Activated T-helper 17 cell treated with anti-CD3 and anti-CD28 coated beads, Interleukin-2, amount 50 U/mL, for 72 hours (primary cell): ENCODE measurements at regions not wholly inside any gene's neighbourhood (a gene's known extent, or its start where the extent isn't known, plus 50 kb on each side); places are given as distances from the start of the nearest gene placed in this dataset.
A peak's percentile ranks its signal among the peaks of the same experiment; 100 is the strongest.

ENCODE experiments used
- ATAC-seq: fragments of 150-1000 bp; cut with Tn5 transposase; replicated peaks from 2 replicates; pipeline ENCODE4 v1.10.0; 2021; ENCODE audit warnings: mild to moderate bottlenecking, moderate library complexity
- H3K27ac Mint-ChIP-seq: one replicate; pipeline ENCODE4 v1.8.0; 2022; ENCODE audit warnings: mixed read lengths
- H3K27me3 Mint-ChIP-seq: one replicate; pipeline ENCODE4 v1.8.0; 2022; ENCODE audit warnings: mixed read lengths
- H3K36me3 Mint-ChIP-seq: one replicate; pipeline ENCODE4 v1.8.0; 2022; ENCODE audit warnings: low read depth, mild to moderate bottlenecking, mixed read lengths
- H3K4me1 Mint-ChIP-seq: one replicate; pipeline ENCODE4 v1.8.0; 2022; ENCODE audit warnings: mixed read lengths
- H3K4me3 Mint-ChIP-seq: one replicate; pipeline ENCODE4 v1.8.0; 2022; ENCODE audit warnings: mild to moderate bottlenecking, mixed read lengths
- H3K9me3 Mint-ChIP-seq: one replicate; pipeline ENCODE4 v1.8.0; 2022; ENCODE audit warnings: mixed read lengths

- Mint-ChIP-seq H3K27me3 (no peaks in the 10 kb centered on the region), H3K4me1 (peaks cover 4% of the 10 kb centered on the region), H3K27ac (peak overlapping the region; percentile 82), H3K4me3 (peak overlapping the region; percentile 21), H3K36me3 (no peaks in the 10 kb centered on the region), H3K9me3 (no peaks in the 10 kb centered on the region)
- peak; percentile 84 for ATAC-seq
These were observed 305.5 kb upstream of the EMCN start for GRCh38 chr4:100823066-100823992.

- H3K9me3 Mint-ChIP-seq: no peaks in the 10 kb centered on the region
- ATAC-seq: no peak
- H3K4me1 Mint-ChIP-seq: peaks cover 4% of the 10 kb centered on the region
- no peak overlapping the region for H3K4me3 Mint-ChIP-seq
- H3K36me3 Mint-ChIP-seq: no peaks in the 10 kb centered on the region
- H3K27me3 Mint-ChIP-seq: no peaks in the 10 kb centered on the region
- no peak overlapping the region for H3K27ac Mint-ChIP-seq
These were observed 302.4 kb upstream of the EMCN start for GRCh38 chr4:100820249-100820648.

DNA sequence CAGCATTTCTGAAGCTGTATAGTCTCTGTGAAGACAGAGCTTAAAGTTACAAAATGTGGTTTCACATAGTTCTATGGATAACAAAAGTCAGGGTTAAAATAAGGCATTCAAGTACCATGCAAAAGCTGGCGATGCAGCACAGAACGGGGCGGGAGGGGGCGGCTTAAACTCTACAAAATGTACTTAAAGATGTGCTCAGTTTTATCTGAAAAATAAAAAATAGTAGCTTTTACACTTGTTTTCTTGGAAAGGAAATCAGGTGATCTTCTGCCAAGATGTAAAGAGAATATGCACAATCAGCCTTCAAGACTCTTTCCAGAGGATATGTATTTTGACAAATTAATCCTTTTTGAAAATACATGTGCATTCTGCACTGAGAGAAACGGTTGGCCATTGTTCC is 301.7 kb upstream of the EMCN start:
- peaks cover 4% of the 10 kb centered on the region for H3K4me1 Mint-ChIP-seq
- no peak overlapping the region for H3K27ac Mint-ChIP-seq
- H3K36me3 Mint-ChIP-seq: no peaks in the 10 kb centered on the region
- no peak overlapping the region for H3K4me3 Mint-ChIP-seq
- ATAC-seq: no peak
- no peaks in the 10 kb centered on the region for H3K27me3 Mint-ChIP-seq
- H3K9me3 Mint-ChIP-seq: no peaks in the 10 kb centered on the region

DNA sequence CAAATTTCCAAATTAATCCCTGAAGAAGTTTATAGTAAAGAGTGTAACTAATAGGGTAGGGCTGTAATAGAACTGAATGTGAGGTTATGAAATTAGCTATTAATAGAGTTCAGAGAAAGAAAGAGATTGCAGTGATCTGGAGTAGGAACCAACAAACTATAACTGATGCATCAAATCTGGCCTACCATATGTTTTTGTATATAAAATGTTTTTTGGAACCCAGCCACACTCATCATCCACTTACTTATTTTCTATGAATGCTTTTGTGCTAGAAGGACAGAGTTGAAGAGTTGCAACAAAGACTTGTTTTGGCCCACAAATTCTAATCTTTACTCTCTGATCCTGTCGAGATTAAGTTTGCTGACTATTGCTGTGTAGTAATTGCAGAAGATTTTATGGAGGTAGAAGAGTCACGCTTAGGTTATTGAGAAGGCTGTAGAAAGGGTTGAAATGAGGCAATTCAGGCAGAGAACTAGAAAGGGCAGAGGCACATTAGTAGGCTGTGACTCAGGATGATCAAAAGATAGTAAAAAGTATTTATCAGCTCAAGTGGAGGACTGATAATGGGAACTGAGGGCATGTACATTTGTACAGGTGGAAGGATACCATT is 298.7 kb upstream of the EMCN start:
- Mint-ChIP-seq H3K4me1 (no peaks in the 10 kb centered on the region), H3K27ac (no peak overlapping the region), H3K27me3 (no peaks in the 10 kb centered on the region), H3K4me3 (no peak overlapping the region), H3K9me3 (no peaks in the 10 kb centered on the region), H3K36me3 (no peaks in the 10 kb centered on the region)
- ATAC-seq: no peak

DNA sequence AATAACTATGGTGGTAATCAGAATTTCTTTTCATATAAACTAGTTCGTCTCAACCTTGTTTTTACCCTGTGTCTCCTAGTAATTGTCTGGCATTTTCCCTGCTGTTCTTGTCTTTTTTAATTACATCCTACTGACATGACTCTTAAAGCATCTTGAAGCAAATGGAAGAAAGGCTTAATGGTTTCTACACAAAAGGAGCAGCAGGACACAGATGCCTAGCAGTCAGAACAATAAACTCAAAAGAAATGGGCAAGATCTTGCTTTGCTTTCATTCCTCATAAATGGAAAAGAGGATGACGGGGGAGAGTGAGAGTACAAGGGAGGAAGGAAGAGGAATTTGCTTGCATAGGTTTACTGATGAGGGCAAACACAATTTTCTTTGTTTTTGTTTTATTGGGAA is 293.2 kb upstream of the EMCN start:
- H3K27ac Mint-ChIP-seq: no peak overlapping the region
- no peaks in the 10 kb centered on the region for H3K27me3 Mint-ChIP-seq
- ATAC-seq: no peak
- H3K4me3 Mint-ChIP-seq: no peak overlapping the region
- no peaks in the 10 kb centered on the region for H3K4me1 Mint-ChIP-seq
- H3K36me3 Mint-ChIP-seq: no peaks in the 10 kb centered on the region
- no peaks in the 10 kb centered on the region for H3K9me3 Mint-ChIP-seq

DNA sequence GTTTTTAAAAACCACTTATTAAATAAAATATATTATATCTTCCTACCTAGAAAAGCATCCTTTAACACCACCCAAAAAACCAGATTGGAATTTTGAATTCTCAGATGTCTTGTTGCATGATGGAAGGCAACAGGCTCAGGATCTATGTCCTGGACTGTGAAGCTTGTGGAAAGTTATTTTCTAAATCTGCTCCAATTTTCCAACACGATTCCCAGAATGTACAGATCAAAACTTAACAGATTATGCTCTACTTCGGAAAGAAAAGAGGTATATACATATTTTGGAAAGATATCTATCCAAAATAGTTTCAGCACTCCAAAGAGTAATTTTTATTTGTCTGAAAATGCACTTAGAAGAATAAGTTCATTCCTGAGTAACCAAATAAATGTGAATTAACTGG is 291.7 kb upstream of the EMCN start:
- Mint-ChIP-seq H3K36me3 (no peaks in the 10 kb centered on the region), H3K4me1 (no peaks in the 10 kb centered on the region), H3K27me3 (no peaks in the 10 kb centered on the region), H3K27ac (no peak overlapping the region), H3K4me3 (no peak overlapping the region), H3K9me3 (no peaks in the 10 kb centered on the region)
- ATAC-seq: no peak

- no peaks in the 10 kb centered on the region for H3K4me1 Mint-ChIP-seq
- H3K36me3 Mint-ChIP-seq: no peaks in the 10 kb centered on the region
- H3K27ac Mint-ChIP-seq: no peak overlapping the region
- H3K4me3 Mint-ChIP-seq: no peak overlapping the region
- ATAC-seq: no peak
- H3K9me3 Mint-ChIP-seq: no peaks in the 10 kb centered on the region
- H3K27me3 Mint-ChIP-seq: no peaks in the 10 kb centered on the region
These were observed 289.2 kb upstream of the EMCN start for GRCh38 chr4:100806988-100807387.

DNA sequence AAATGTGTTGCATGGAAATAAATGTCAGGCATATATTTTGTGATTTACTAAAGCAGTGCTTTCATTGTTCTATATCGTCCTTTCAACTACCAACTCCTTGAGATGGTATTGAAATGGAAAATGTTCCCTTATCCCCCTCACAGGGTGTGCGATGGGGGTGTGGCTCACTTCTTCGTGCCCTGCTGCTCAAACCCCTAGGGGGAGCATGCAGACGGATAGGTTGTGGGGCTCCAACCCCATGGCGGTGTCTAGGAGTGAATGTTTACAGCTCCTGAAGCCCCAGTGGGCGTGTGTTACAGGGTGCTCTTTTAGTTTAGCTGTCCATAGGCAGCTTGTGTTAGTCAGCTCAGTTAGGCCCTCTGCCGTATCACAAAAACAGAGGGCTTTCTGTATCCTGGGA is 287.7 kb upstream of the EMCN start:
- H3K27me3 Mint-ChIP-seq: no peaks in the 10 kb centered on the region
- H3K36me3 Mint-ChIP-seq: no peaks in the 10 kb centered on the region
- no peaks in the 10 kb centered on the region for H3K4me1 Mint-ChIP-seq
- no peak overlapping the region for H3K4me3 Mint-ChIP-seq
- no peak for ATAC-seq
- no peaks in the 10 kb centered on the region for H3K9me3 Mint-ChIP-seq
- no peak overlapping the region for H3K27ac Mint-ChIP-seq

GRCh38 chr4:100804576-100805360 is 286.9 kb upstream of the EMCN start:
- no peak for ATAC-seq
- no peaks in the 10 kb centered on the region for H3K36me3 Mint-ChIP-seq
- no peak overlapping the region for H3K4me3 Mint-ChIP-seq
- no peaks in the 10 kb centered on the region for H3K9me3 Mint-ChIP-seq
- H3K4me1 Mint-ChIP-seq: no peaks in the 10 kb centered on the region
- no peak overlapping the region for H3K27ac Mint-ChIP-seq
- H3K27me3 Mint-ChIP-seq: no peaks in the 10 kb centered on the region

DNA sequence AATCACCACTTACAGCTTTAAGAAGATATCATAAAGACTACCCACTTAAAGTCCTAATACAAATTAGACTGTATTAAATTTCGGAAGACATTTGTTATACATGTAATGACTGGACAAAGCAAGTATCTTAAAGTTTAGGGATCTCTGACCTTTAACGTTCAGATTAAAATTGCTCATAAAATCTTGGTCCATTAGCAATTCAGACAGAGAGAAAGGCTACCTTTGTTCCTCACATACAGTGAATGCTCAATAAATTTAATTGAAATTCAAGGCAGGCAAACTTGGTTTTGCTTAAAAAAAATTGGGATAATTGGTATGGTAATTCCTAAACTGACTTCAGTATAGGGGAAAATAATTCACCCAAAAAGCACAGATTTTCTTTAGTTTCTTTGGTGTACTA is 285.9 kb upstream of the EMCN start:
- no peaks in the 10 kb centered on the region for H3K9me3 Mint-ChIP-seq
- no peak overlapping the region for H3K27ac Mint-ChIP-seq
- no peak overlapping the region for H3K4me3 Mint-ChIP-seq
- no peaks in the 10 kb centered on the region for H3K27me3 Mint-ChIP-seq
- H3K4me1 Mint-ChIP-seq: no peaks in the 10 kb centered on the region
- no peak for ATAC-seq
- no peaks in the 10 kb centered on the region for H3K36me3 Mint-ChIP-seq

DNA sequence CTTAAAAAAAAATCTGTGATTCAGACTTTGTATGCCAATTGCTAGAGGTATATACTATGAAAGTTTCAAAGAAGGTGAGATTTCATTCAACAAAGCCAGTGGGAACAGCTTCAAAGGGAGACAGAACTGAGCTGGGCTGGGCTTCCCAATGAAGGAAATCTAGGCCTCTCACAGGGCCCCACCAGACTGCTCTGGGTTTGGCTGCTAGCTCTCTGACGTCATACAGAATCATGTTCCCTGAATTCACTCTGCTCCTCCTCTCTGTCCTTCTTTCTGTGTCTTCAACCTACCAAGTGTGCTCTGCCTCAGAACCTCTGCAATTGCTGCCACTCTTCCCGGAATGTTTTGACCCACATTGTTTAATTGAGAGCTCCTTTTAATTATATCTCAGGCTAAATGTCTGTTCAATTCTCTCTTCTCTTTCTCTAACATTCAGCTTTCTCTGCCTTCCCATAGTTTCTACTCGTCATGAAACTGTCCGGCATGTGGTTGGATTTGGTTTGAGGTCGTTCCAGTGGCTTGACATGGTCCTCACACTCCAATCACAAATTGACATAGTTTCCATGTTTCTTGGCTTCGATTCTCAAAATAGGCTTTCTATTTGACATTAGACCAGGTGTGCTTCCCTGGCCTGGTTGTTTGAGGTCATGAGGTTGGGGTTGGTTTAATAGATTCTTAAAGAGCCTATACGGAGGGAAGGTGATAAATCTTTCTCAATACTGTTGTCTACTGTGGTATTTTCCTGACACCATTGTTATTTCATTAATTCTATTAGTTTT is 282.1 kb upstream of the EMCN start:
- no peak overlapping the region for H3K27ac Mint-ChIP-seq
- no peaks in the 10 kb centered on the region for H3K9me3 Mint-ChIP-seq
- no peak for ATAC-seq
- no peak overlapping the region for H3K4me3 Mint-ChIP-seq
- H3K36me3 Mint-ChIP-seq: no peaks in the 10 kb centered on the region
- H3K4me1 Mint-ChIP-seq: no peaks in the 10 kb centered on the region
- no peaks in the 10 kb centered on the region for H3K27me3 Mint-ChIP-seq

DNA sequence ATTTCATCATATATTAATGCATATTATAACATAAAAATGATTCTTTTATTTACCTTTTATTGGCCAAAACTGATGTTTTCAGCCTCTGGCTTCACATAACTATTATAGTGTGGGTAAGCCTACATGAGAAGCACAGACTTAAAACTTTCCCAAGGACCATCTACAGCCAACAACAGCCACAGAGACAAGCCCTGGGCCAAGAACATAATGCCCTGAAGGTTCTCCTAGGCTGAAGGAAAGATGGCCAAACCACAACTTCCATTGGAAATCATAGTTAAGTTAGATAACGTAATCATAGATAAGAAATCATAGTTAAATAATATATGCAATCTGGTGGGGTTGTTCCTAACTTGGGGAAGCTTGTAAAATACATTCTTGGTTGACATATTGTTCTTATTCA is 280.0 kb upstream of the EMCN start:
- no peaks in the 10 kb centered on the region for H3K27me3 Mint-ChIP-seq
- H3K4me1 Mint-ChIP-seq: no peaks in the 10 kb centered on the region
- no peaks in the 10 kb centered on the region for H3K9me3 Mint-ChIP-seq
- H3K36me3 Mint-ChIP-seq: no peaks in the 10 kb centered on the region
- ATAC-seq: no peak
- H3K4me3 Mint-ChIP-seq: no peak overlapping the region
- no peak overlapping the region for H3K27ac Mint-ChIP-seq

GRCh38 chr4:100797356-100797755 is 279.5 kb upstream of the EMCN start:
- H3K4me1 Mint-ChIP-seq: no peaks in the 10 kb centered on the region
- H3K36me3 Mint-ChIP-seq: no peaks in the 10 kb centered on the region
- no peaks in the 10 kb centered on the region for H3K9me3 Mint-ChIP-seq
- H3K27ac Mint-ChIP-seq: no peak overlapping the region
- no peaks in the 10 kb centered on the region for H3K27me3 Mint-ChIP-seq
- H3K4me3 Mint-ChIP-seq: no peak overlapping the region
- no peak for ATAC-seq

DNA sequence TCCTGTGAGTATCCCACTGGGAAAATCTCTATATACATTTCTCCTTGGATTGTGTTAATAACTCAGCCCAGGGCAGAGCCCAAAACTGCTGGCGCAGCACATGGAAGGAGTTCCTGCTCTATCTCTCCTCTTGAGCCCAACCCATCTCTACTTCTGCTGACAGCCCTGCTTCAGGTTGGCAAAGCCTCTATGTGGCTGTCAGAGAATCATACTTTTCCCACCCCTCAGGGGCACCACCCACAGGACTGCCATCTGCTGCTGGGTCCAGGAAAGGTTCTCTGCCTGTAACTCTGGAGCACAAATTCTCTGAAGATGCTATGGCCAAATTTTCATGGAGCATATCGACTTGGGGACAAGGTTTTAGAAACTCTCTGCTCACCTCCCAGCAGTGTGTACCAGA is 278.5 kb upstream of the EMCN start:
- no peaks in the 10 kb centered on the region for H3K9me3 Mint-ChIP-seq
- no peaks in the 10 kb centered on the region for H3K27me3 Mint-ChIP-seq
- no peak overlapping the region for H3K4me3 Mint-ChIP-seq
- no peaks in the 10 kb centered on the region for H3K4me1 Mint-ChIP-seq
- H3K36me3 Mint-ChIP-seq: no peaks in the 10 kb centered on the region
- no peak overlapping the region for H3K27ac Mint-ChIP-seq
- no peak for ATAC-seq
